ENCODE measurements at regions not wholly inside any gene's neighbourhood (a gene's known extent, or its start where the extent isn't known, plus 50 kb on each side); places are given as distances from the start of the nearest gene placed in this dataset.

DNA sequence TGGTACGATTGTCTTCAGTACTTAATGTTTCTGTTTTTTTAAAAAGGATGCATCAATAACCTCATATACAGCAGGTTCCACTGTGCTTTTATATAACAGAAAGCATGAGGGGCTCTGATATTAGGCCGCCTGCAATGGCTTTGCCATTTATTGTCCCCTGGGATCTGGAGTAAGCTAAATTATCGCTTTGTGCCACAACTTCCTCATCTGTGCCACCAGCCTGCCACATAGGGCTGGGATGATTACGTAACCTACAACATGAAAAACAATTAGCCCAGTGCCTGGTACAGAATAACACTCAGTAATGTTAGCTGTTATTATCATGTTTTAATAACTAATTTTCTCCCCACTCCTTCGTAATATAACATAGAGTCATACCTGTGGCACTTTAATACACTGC, 65.5 kb upstream of the TRIM2 start:
- TF ChIP-seq FOXA2 (IDR thresholded peaks at IDR 0.05), result no peak
- TF ChIP-seq, protein P1, sequence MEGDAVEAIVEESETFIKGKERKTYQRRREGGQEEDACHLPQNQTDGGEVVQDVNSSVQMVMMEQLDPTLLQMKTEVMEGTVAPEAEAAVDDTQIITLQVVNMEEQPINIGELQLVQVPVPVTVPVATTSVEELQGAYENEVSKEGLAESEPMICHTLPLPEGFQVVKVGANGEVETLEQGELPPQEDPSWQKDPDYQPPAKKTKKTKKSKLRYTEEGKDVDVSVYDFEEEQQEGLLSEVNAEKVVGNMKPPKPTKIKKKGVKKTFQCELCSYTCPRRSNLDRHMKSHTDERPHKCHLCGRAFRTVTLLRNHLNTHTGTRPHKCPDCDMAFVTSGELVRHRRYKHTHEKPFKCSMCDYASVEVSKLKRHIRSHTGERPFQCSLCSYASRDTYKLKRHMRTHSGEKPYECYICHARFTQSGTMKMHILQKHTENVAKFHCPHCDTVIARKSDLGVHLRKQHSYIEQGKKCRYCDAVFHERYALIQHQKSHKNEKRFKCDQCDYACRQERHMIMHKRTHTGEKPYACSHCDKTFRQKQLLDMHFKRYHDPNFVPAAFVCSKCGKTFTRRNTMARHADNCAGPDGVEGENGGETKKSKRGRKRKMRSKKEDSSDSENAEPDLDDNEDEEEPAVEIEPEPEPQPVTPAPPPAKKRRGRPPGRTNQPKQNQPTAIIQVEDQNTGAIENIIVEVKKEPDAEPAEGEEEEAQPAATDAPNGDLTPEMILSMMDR (IDR thresholded peaks at IDR 0.05; ENCODE audit: low read depth, low read length, missing input control), result no peak
- TF ChIP-seq, protein P2, sequence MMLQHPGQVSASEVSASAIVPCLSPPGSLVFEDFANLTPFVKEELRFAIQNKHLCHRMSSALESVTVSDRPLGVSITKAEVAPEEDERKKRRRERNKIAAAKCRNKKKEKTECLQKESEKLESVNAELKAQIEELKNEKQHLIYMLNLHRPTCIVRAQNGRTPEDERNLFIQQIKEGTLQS (IDR thresholded peaks at IDR 0.05), result no peak
- TF ChIP-seq YY1 (IDR thresholded peaks at IDR 0.05), result no peak
